OCI-M2 (cell line): ENCODE measurements at regions not wholly inside any gene's neighbourhood (a gene's known extent, or its start where the extent isn't known, plus 50 kb on each side); places are given as distances from the start of the nearest gene placed in this dataset.

Experiments used
- DNase-seq: peaks from one replicate; lab custom pipeline; 2025; ENCODE audit not compliant: unreplicated experiment; lab: John Stamatoyannopoulos, UW

GRCh38 chr5:58156973-58157701 lies 302.7 kb downstream of the PLK2 start:
- DNase-seq, result no peak

- no peak for DNase-seq
Observed at GRCh38 chr5:58156361-58156760, 303.5 kb downstream of the PLK2 start.

- DNase-seq, result peak; percentile 3
Observed at GRCh38 chr5:58153255-58153654, 306.6 kb downstream of the PLK2 start.

- DNase-seq, result no peak
Observed at GRCh38 chr5:58151414-58151813, 308.5 kb downstream of the PLK2 start.

GRCh38 chr5:58150926-58151325 lies 309.0 kb downstream of the PLK2 start:
- no peak for DNase-seq

GRCh38 chr5:58149746-58150145 lies 310.1 kb downstream of the PLK2 start:
- DNase-seq, result no peak

GRCh38 chr5:58149345-58149744 lies 310.5 kb downstream of the PLK2 start:
- no peak for DNase-seq

- no peak for DNase-seq
Observed at GRCh38 chr5:58148254-58148775, 311.6 kb downstream of the PLK2 start.

- no peak for DNase-seq
Observed at GRCh38 chr5:58145397-58145934, 314.4 kb downstream of the PLK2 start.

- no peak for DNase-seq
Observed at GRCh38 chr5:58143727-58144126, 316.2 kb downstream of the PLK2 start.

- DNase-seq, result no peak
Observed at GRCh38 chr5:58143181-58143580, 316.7 kb downstream of the PLK2 start.

- DNase-seq, result no peak
Observed at GRCh38 chr5:58138791-58139190, 321.1 kb downstream of the PLK2 start.

GRCh38 chr5:58136406-58136805 lies 323.5 kb downstream of the PLK2 start:
- DNase-seq, result no peak

GRCh38 chr5:58135571-58136335 lies 324.1 kb downstream of the PLK2 start:
- DNase-seq, result no peak

- no peak for DNase-seq
Observed at GRCh38 chr5:58133631-58134296, 326.1 kb downstream of the PLK2 start.

GRCh38 chr5:58133216-58133615 lies 326.7 kb downstream of the PLK2 start:
- no peak for DNase-seq

- no peak for DNase-seq
Observed at GRCh38 chr5:58127255-58128220, 332.3 kb downstream of the PLK2 start.

GRCh38 chr5:58123501-58123900 lies 336.4 kb downstream of the PLK2 start:
- no peak for DNase-seq

- no peak for DNase-seq
Observed at GRCh38 chr5:58122848-58123392, 337.0 kb downstream of the PLK2 start.

- DNase-seq, result no peak
Observed at GRCh38 chr5:58122157-58122556, 337.7 kb downstream of the PLK2 start.
